ENCODE measurements at regions not wholly inside any gene's neighbourhood (a gene's known extent, or its start where the extent isn't known, plus 50 kb on each side); places are given as distances from the start of the nearest gene placed in this dataset.

GRCh38 chr1:189868021-189868420, 609.6 kb downstream of the BRINP3 start:
- TF ChIP-seq CTCF (conservative IDR thresholded peaks at IDR 0.05; ENCODE audit: low read depth in 2 of 2) (no peak), ZNF331 (CRISPR knock-in tag; IDR thresholded peaks at IDR 0.05; ENCODE audit: low read depth) (no peak), REST (IDR thresholded peaks at IDR 0.05; ENCODE audit: unreplicated experiment) (no peak), EZH2phosphoT487 (IDR thresholded peaks at IDR 0.05; ENCODE audit: unreplicated experiment) (no peak), ZNF462 (CRISPR knock-in tag; IDR thresholded peaks at IDR 0.05) (no peak)

All from GM23338 (cell line).